HG03064 (cell line): ENCODE measurements at regions not wholly inside any gene's neighbourhood (a gene's known extent, or its start where the extent isn't known, plus 50 kb on each side); places are given as distances from the start of the nearest gene placed in this dataset.
"Not testable (repeated sequence)": the region's sequence is repeated elsewhere in the genome, so short reads cannot be mapped to it uniquely, and the experiment has no call there.

Experiments used
- ATAC-seq: cut with Tn5 transposase; IDR thresholded peaks from one replicate; pipeline ENCODE4 v1.9.1; 2021; ENCODE audit warnings: low read depth; ENCODE audit not compliant: unreplicated experiment

DNA sequence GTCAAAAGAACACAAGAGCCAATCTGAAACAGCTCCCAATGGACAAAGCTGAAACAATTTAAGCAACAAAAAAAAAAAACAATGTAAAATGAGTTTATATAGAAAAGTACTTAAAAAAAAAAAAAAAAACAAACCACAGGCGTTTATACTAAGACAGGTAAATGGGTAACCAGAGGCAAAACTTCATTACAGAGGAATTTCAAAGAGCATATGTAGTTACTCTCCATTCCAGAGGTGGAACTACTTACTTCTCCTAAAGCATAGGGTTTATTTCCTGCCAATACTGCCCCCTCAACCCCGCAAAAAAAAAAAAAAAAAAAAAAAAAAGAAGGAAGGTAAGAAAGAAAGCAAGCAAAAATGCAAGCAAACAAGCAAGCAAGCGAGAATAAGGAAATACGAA, 132.9 kb downstream of the LIG4 start:
- no peak for ATAC-seq

DNA sequence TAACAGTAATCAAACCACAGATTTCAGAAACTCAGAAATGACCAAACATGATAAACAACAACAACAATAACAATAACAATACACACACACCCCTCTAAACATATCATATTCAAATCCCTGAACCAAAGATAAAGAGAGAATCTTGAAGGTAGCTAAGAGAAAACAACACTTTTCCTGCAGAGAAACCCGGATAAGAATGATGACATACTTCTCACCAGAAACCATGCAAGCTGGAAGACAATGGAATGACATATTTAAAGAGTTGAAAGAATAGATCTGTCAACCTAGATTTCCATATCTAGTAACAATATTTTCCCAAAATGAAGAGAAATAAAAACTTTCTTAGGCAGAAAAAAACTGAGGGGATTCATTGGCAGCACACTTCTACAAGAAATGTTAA, 138.1 kb downstream of the LIG4 start:
- no peak for ATAC-seq

DNA sequence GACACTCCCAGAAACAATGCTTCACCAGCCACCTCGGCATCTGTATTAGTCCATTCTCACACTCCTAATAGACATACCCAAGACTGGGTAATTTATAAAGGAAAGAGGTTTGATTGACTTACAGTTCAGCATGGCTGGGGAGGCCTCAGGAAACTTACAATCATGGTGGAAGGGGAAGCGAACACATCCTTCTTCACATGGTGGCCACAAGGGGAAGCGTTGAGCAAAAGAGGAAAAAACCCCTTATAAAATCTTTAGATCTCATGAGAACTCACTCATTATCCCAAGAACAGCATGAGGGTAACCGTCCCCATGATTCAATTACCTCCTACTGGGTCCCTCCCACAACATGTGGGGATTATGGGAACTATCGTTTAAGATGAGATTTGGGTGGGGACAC, 140.9 kb downstream of the LIG4 start:
- not testable (repeated sequence) for ATAC-seq

DNA sequence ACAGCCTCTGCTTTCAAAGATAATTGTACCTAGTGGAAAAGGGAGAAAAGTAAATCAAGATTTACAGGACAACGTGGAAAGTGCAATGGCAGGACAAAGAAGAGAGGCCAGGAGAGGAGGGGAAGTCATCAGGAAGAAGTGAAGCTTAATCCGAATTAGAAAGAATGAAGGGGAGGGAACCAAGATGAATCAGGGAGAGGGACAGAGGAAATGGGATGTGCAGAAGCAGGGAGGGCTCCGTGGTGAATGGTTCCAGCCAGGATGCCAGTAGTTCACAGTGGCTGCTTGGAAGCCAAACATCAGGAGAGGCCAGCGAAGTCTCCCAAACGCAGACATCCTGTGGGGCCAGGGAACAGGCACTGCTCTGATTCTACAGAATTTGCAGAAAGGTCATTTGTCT, 144.4 kb downstream of the LIG4 start:
- no peak for ATAC-seq

DNA sequence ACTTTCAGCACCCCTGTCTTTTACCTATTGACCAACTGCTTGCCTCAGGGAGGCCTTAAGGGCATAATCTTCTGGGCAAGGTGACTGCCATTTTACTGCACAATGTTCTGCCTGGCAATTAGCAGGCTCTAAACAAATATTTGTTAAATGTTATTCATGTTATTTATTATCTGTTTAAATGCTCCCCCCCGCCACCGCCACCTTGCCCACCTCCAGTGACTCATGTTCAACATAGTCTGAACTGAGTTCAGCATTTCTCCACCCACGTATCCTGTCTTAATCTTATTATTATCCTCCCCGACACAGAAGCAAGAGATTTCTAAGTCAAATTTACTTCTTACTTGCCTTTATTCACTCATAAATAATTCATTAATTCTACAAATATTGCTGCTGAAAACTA, 144.8 kb downstream of the LIG4 start:
- no peak for ATAC-seq

DNA sequence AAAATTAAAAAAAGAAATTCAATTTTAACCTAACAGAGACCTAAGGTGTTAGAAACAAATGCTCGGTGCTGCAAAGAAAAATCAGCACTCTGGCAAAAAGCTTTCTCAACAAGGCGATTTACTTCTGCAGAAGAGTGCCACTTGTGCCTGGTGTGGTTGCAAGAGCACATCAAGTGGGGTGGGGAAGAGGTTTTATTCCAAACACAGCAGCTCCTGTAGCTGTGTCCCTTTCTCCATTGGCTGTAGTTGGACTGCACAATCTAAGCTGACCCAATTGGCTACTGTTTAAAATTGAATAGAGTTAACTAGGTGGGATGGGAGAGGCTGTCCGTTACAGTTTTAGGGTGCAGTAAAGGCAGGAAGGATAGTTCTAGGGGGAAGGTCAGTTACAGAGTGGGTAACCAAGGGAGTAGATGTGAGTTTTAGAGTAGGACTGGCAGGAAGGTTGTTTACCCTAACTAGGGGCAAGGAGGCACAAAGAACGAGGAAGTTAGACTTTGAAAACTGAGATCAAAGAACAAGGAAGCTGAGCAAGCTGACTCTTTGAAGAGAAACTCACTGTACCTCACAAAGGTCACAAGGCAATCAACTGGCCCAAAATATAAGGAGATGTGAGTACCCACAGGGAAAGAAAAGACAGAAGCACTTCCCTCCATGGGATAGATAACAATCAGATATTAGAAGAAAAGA, 145.7 kb downstream of the LIG4 start:
- no peak for ATAC-seq

DNA sequence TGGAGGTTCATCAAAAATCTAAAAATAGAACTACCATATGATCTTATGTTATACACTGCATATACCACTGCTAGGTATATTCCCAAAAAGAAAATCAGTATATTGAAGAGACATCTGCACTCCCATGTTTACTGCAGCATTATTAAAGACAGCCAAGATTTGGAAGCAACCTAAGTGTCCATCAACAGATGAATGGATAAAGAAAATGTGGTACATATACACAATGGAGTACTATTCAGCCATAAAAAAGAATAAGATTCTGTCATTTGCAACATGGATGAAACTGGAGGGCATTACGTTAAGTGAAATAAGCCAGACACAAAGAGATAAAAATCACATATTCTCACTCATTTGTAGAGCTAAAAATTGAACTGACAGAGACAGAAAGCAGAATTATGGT, 151.0 kb downstream of the LIG4 start:
- not testable (repeated sequence) for ATAC-seq

DNA sequence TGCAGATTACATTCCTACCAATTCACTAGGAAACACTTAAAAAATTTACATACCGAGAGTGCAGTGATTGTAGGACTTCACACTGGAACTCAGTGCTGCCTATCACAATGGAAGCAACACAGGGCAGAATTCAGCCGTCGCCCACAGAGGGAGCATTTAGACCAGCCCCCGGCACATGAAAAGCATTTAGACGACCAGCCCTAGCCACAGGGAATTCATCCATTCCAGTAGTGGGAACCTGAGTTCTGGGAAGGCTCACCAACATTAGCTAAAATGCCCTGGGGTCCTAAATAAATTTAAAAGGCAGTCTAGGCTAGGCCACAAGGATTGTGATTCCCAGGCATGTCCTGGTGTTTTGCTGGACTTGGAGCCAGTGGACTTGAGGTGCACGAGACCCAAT, 155.2 kb downstream of the LIG4 start:
- no peak for ATAC-seq

DNA sequence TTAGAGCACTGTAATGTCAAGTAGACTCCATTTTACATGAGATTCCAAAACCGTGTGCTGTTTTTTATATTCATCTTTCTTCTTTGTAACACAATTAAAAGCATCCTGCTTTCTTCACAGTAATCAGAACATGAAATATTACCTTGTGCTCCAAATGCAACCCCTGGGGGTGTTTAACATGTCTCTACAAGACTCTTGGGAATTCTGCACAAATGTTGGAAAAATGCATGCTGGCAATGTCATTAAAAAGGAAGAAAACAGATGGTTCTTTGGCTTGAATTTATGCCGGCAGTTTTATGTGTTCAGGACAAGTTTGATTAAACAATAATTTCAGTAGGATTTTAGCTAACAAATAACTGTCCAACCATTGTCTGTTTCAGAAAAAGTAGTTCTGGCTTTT, 159.1 kb downstream of the LIG4 start:
- no peak for ATAC-seq

DNA sequence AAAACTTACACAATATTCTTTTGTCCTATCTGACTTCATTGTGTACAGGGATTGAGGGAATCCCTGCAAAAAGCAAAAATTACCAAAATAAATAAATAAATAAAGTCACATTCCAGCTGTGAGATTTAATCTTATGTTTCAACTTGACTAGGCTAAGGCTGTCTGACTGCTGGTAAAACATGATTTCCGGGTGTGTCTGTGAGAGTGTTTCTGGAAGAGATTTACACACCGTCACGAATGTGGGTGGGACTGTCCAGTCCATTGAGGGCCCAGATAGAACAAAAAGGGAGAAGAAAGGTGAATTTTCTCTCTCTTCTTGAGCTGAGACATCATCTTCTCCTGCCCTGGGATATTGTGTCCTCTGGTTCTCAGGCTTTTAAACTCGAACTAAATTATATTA, 166.1 kb downstream of the LIG4 start:
- no peak for ATAC-seq

DNA sequence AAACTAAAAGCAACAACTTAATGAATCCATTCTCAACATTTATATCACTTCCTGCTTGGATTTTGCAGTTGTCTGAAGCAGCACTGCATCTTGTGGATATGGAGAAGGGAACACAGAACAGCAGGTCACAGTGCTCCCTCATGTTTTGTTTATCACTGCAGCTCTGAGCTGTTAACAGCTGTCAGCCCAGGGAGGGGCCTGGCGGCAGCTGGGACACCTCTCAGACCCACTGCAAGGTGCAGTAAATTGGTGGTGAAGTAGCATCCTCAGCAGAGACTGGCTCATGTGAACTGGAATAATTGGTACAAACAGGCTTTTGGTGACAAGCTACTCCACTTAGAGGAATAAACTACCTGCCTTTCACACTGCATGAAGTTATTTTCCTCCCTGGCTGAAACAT, 170.4 kb downstream of the LIG4 start:
- ATAC-seq = no peak

DNA sequence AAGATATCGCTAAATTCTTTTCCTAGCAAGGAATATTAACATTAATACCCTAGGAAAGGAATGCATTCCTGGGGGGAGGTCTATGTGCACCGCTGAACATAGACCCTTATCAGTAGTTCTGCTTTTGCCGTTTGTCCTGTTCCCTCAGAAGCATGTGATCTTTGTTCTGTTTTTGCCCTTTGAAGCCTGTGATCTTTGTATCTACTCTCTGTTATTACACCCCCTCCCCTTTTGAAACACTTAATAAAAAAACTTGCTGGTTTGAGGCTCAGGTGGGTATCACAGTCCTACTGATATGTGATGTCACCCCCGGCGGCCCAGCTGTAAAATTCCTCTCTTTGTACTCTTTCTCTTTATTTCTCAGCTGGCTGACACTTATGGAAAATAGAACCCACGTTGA, 172.5 kb downstream of the LIG4 start:
- not testable (repeated sequence) for ATAC-seq

DNA sequence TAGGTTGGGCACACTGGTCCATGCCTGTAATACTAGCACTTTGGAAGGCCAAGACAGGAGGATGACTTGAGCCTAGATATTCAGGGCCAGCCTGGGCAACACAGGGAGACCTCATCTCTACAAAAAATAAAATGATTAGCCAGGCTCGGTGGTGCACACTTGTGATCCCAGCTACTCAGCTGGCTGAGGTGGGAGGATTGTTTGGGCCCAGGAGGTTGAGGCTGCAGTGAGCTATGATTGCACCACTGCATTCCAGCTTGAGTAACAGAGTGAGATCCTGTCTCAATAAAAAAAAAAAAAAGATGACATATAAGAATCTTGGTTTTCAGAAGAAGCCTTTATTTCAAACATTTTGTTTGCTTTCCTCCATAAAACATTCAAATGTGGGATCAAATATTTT, 178.0 kb downstream of the LIG4 start:
- ATAC-seq = no peak

DNA sequence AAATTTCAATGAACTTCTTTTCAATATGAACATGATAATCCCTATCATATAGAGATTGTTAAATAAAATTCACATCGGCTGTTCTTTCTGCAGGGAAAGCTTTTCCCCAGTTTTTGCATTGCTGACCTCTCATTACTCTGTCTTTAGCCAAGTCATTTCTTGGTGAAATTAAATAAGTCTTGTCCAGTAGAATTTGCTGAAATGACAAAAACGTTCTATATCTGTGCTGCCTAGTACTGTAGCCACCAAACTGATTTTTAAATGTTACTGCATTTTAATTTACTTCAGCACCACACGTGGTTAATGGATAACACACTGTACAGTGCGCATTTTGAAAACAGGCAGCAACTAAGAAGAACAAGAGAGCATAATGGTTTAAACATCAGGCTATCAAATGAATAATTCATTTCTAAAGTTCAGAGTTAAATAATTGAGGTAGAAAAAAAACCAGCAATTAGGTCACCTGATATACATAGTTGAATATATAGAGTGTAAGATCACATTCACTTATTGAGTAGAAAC, 178.9 kb downstream of the LIG4 start:
- no peak for ATAC-seq

DNA sequence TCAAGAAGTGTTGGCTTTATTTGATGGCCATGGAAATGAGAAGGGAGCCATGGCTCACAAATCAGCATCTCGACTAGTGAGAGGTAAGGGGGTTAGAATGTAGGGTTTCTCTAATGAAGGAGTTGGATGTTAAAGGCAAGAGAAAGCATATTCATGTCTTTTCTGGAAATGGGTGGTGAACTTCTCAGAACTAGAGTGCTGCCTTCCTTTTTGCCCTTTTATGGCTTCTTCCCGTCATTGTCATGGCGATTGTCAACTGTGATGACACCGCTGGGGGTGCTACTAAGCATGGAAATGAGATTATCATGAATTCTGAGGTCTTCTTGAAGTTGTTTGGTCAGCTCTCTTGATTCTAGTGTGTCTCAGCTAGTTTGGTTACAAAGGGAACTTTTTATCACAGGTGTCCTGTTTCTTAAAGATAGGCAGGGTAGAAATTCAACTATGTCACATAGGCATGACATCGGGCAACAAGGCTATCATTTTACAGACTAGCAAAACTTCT, 180.4 kb downstream of the LIG4 start:
- ATAC-seq = no peak

DNA sequence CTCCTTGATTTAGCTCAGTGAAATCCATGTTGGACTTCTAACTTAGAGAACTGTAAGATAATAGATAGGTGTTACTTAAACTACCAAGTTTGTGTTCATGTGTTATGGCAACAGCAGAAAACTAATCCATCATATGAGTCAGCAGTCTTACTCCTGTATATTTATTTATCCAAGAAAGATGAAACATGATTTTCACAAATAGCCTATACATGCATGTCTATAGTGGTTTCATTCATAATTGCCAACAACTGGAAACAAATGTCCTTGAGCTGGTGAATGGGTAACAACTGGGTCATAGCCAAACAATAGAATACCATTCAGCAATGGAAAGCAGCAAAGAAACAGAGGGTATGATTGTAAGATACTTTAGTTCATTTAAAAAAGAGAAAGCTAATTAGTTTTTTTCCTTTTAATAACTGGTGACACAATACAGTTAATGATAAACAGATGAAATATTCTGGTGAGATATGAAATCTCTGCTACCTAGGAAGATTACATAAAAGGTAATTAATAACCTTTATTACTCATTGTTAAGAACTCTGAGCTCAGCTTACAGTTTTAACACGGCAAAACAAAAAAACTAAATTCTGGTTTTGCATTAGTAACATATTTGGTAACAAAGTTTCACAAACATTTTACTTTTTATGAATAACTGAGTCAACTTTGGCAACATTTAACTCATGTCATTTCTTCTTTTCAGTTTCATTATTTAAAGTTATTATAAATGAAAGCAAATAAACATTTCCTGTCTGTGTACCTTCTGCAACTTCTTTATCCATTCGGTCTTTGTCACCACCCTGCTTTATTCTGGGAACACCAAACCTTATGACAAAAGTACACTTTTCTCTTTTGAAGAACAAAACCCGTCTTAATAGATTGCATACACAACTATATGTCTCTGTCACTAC, 181.3 kb downstream of the LIG4 start:
- no peak for ATAC-seq

DNA sequence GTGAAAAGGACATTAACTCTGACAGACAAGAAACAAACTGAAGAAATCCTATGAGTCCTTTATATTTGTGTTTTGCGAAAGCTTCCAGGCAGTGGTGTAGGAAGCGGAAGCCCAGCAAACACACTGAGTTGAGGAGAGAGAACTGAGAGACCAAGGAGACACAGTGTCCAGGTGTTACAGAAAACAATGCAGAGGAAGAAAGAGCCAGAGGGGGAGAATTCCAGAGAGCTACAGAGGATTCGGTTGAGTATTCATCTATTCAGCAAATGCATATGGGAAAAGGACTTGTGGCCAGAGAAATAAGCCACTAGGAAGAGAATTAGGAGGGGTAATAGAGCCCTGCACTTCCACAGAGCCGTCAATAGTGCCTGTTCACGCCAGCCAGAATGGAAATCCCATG, 183.5 kb downstream of the LIG4 start:
- ATAC-seq = no peak

DNA sequence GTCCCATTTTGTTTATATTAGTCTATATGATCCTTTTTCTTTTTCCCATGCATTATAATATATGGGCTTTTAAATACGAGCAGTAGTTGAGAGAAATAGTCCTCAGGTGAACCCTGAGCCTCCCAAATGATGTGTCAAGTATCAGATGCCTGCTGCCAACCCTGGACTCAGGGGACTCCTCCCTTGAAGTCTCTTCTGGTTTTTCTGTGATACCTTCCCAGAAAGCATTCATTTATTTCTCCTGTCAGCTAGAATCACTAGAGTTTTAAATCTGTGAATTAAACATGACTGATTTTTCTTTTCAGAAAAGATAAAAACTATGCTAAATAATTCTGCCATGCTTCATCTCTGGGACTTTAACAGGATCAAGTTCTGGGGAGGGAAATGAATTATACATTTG, 184.6 kb downstream of the LIG4 start:
- ATAC-seq = no peak

DNA sequence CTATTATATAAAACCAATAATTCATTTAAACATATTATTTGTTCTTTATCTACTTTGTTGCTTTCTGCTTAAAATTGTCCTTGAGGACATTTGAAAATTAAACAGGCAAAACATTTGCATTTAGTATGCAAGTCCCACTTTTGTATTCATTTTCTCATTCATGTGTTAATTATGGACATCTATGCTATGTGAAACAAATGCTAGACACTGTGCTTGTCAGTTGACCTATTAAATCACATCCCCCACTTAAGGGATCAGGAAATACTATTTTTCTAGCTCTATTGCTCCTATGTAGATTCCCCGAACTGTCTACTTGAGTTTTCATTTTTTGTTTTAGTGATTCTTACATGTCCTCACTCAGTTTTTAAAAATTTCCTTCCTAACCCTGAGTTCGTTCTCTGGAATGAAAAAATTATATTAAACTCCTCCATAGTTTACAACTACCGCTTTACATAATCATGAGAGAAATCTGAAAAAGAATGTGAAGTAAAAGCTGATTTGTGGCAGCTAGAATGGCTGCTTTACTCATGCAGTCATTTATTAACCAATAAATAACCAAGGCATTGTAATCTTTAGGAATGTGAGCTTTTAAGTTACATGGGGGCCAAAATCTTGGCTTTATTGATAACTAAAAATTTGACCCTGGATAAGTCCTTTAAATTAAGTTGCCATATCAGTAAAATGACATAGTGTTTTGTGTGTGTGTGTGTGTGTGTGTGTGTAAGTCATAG, 188.5 kb downstream of the LIG4 start:
- ATAC-seq = no peak

DNA sequence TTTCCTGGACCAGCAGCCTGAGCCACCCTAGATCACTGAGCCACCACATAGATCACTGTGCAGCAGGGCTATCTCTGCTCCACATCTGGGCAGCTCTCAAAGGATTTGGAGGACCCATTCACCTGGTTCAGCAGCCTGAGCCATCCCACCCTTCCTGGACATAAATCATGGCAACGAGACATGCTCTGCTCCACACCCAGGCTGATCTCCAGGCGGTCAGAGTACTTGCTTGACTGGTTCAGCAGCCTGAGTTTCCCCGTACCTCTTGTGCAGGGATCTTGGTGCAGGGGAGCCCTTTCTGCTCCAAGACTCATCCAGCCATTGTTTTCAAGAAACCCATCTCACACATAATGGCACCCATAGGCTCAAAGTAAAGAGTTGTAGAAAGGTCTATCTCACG, 195.3 kb downstream of the LIG4 start:
- ATAC-seq = no peak

DNA sequence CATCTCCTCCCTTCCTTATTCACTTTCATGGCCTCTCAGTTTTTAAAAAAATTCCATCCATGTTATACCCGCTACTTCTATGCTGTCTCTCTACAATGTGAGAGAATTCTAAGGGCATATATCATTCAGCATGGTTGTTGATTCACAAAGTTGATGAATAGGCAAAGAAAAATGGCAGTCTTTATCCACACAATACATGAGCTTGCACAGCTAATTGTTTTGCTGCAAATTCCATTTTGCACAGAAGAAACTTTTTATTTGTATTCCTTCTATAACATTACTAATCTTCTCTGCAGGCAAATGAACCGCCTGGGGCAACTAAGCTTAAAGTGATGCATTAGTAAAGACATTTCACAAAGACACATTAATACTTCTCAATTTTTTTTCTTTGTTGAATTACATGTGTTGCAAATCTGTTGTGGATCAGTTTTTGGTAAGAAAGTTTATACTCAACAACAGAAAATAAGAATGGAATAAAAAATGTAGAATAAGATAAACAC, 196.9 kb downstream of the LIG4 start:
- ATAC-seq = no peak
